Stimulated activated CD4-positive, alpha-beta T cell treated with anti-CD3 and anti-CD28 coated beads, Interleukin-12 subunit alpha, Interleukin-12 subunit beta, amount 100 ng/mL, for 4 hours (primary cell): ENCODE measurements at regions not wholly inside any gene's neighbourhood (a gene's known extent, or its start where the extent isn't known, plus 50 kb on each side); places are given as distances from the start of the nearest gene placed in this dataset.

Source experiments
- DNase-seq: peaks from one replicate; pipeline ENCODE4 v3.0.0-alpha.2; 2020

DNA sequence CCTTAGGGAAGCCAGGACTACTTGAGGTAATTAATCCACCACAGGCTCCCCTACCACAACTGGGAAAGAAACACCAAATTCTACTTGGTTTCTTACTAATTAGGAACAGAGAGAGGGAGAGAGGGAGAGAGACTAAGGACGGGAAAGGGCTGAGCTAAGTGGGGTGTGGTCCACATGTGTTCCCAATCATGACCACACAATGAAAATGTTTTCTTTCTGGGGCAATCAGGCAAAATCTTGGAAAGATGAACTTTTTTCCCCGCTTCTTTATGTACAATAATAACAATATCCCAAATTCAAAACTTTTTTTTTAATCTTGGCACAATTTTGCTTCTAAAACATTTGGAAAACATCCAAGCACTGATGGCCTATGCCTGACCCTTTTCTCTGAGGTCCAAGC, 734.4 kb downstream of the MAFB start:
- DNase-seq = no peak

DNA sequence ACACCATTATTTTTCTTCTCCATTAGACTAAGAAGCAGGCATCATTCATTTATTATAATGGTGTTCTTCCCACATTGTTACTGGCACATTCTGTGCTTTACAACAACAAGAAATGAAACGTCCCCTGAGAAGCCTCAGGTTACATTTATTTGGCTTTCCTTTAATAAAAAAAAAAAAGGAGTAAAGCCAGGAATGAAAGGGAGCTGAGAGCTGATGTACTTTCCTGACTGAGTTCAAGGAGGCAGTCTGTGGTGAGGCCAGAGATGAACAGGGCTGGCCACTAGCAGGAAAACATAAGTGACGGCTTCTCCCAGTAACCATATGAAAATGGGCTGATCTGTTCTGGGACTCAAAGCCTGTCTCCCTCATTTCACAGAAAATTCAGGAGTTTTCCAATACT, 742.1 kb downstream of the MAFB start:
- DNase-seq = no peak

DNA sequence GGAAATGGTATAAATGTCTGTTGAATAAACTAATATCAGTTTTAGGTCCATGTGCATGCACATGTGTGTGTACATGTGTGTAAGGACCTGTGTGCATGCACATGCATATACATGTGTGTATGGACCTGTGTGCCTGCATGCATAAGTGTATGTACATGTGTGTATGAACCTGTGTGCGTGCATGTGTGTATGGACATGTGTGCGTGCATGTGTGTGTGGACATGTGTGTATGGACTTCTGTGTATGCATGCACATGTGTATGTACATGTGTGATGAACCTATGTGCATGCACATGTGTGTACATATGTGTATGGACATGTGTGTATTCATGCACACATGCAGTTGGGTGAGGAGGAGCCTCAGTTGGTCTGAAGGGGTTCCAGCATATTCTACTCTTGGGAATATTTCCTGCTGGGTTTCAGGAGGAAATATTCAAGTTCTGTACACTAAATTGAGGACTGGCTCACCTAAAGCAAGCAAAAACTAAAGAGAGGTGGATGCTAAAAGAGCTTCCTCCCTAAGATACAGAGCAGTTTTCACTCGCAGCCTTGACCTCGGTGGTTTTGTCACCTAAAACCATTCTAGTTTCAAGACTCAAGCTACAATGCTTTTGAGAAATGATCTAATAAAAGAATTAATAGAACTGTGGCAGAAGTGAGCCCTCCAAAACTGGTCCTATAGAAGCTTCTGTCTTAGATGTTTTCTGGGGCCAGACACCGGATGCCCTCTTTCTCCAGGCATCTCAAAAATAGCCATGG, 742.8 kb downstream of the MAFB start:
- DNase-seq = no peak

DNA sequence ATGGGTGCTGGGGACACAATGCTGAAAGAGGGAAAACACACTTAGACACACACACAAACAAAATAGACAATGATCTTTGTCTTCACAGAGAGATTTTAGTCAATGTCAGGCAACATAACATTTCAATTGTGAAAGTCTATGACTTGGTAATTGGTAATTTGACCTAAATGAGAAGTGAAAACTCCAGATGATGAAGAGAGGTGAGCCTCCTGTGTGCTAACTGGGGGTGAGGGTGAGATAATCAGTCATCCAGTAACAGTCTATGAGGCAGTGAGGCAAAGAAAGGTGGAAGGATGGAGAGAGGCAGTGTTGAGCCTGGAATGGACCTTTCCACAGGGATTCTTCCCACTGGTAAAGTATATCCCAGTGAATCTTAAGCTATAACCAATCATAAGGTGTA, 744.2 kb downstream of the MAFB start:
- no peak for DNase-seq

DNA sequence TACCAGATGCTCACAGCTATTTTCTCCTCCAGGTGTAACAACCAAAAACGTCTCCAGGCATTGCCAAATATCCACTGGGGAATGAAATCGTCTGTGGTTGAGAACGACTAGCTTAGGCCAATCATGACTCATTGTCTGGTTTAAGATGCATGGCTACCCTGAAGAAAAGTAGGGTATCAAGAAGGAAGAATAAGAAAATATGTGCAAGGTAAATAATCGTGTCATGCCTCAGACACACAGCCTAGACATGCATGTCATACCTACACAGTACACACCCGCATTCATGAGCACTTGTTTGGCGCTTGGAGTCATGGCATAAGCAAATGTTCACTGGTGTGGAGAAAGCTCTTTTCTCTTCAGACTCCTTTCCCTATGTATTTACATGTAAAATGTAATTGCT, 745.7 kb downstream of the MAFB start:
- DNase-seq = no peak

DNA sequence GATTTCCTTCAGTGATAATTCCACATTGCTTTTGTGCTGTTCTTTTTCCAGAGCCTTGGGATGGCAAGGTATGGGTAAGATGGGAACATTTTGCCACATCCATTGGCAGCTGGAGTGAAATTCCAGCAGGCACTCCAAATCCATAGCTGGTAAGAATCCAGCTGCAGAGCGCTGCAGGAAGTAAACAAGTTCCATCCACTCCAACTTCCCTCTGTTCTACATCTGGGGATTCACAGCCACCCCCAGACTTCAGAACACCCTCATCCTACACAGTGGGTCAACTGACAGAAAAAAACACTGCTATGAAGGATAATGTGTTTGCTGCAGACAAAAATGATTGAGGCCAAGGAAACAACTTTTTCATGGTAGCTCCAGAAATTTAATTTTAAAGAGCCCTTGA, 747.8 kb downstream of the MAFB start:
- DNase-seq = no peak

DNA sequence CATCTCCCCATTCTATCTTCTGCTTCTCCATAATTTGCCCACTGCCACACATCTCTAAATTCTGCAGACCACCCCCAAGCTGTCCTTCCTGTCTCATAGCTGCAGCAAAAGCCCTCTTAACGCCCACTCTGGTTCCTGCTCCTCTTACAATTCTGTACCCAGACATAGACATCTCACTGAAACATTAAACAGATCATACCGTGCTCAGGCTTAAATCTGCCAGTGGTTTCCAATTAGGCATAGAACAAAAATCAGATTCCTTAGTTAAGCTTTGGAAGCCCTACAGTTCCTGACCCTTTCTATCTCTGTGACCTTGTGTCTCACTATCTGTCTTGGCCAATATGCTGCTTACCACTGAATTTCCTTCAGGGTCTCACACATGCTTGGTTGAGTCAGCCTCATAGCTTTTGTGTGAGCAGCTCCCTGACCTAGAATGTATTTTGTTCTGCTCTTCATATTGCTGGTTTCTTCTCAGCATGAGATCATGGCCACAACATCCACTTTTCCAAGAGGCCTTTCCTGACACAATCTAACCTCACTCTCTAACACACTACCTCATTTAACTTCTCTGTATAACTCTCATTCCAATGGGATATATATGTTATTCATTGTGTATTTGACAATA, 749.7 kb downstream of the MAFB start:
- DNase-seq = no peak

DNA sequence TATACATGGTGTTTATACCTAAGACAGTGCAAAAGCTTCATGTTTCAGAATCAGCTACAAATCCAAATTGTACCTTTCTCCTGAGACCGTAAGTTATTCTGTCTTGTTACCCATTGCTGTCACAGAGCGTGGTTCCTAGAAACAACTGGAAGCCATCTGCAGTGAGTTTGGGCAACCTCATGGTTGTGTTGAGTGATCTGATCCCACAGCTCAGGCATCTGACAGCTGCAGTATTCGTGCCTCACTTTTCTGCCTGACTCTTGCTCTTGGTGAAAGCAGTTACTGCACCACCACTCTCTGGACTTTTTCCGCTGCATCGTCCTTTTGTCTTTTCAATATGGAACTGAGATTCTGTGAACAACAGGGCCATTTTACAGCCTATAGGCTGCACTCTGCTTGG, 752.6 kb downstream of the MAFB start:
- DNase-seq = no peak

DNA sequence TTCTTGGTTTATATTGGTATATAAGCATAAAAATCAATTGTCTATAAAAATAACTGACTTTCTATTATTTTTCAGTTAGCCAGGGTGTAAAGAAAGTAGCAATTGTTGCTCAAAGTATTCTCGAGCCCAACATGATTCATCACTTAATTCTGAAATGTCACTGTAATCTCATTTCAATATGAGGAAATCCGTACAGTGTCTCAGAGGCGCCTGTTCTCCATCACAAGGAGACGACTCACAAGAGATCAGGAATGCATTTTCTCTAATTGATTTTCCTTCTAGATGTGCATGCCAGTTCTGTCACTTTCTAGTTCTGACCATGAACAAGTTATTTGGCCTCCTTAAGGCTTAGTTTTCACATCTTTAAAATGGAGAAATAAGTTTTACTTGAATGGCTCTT, 753.1 kb downstream of the MAFB start:
- no peak for DNase-seq

DNA sequence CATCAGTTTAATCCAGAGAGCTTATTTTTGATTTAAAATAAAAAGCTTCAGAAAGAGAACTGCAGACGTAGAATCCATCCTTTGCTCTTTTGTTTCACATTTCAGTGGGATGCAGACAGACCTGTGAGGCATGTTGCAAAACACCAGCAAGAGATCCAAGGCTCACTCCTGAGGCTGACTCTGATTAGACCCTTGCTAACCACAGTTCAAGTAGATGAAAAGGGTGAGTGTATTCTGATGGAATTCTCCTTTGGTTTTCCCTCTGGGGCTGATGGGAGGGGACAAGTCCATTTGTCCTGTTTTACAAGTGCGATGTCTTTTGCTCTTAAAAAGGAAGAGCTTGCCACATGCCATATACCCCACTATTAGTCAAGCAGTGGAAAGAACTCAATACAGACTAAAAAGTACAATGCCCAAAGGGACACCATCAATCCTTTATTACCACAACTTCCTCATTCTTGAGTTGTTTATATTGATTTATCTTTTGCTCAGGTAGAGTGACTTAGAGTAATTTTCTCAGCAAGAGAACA, 772.7 kb downstream of the MAFB start:
- no peak for DNase-seq

DNA sequence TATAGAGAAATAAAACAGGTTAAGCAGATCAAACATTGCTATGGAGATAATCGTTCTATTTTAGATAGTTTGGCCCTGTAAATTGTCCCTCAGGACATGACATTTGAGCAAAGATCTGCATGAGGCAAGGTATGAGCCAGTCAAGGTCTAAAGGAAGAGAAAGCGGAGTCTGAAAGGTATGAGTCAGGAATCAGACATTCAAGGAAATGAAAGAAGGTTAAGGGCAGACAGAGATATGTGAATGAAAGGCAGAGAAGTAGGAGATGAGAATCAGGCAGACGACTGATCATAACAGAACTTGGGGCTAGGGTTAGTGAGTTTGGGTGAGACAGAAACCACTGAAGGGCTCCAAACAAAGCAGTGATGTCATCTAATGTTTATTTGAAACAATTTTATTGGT, 775.8 kb downstream of the MAFB start:
- no peak for DNase-seq

DNA sequence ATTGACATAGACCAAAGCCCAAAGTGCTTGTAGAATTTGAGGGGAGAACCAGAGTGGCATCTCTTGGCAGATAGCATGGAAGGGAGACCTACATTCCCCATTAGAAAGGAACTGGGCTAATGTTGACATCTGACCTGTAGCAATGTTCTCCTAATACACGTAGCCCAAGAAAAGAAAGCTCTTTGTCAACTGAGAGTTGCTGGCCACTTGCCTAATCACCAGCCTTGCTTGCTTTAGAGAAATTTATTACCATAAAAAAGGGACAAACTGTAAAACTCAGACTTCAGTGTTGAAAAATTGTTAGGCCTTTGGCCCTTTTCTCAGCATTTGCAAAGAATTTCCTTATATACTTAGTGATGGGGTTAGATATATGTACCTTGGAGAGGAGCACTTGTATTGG, 777.5 kb downstream of the MAFB start:
- DNase-seq = no peak

DNA sequence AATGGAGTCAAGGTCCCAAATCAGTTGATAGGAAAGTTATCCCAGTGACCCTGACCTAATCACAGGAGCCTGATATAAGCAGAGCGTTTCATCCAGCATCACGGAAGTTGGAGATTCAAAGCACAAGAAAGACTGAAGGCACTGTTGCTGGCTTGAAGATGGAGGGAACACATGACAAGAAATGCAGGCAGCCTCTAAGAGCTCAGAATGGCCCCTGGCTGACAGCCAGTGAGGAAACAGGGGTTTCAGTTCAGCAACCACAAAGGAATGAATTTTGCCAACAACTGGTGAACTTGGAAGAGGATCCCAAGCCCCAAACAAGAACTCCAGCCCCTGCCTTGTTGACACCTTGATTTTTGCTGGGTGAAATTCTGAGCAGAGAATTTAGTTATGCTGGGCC, 778.5 kb downstream of the MAFB start:
- no peak for DNase-seq

DNA sequence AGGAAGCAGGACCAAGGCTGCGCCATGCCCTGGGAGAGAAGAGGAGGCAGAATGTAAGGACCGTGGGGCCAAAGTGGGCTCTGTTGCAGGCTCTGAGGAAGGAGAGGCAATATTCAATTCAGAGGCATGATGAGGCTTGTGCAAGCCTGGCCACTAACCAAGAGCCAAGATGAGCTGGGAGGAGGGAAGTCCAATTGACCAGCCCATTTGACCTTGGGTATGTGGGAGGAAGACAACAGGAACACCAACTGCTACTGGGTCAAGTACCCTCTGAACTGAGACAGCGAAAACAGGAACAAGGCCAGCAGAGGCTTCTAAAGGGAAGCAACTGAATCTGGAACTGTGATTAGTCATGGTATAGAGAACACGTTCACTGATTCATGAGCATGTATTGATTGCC, 779.6 kb downstream of the MAFB start:
- DNase-seq = no peak

DNA sequence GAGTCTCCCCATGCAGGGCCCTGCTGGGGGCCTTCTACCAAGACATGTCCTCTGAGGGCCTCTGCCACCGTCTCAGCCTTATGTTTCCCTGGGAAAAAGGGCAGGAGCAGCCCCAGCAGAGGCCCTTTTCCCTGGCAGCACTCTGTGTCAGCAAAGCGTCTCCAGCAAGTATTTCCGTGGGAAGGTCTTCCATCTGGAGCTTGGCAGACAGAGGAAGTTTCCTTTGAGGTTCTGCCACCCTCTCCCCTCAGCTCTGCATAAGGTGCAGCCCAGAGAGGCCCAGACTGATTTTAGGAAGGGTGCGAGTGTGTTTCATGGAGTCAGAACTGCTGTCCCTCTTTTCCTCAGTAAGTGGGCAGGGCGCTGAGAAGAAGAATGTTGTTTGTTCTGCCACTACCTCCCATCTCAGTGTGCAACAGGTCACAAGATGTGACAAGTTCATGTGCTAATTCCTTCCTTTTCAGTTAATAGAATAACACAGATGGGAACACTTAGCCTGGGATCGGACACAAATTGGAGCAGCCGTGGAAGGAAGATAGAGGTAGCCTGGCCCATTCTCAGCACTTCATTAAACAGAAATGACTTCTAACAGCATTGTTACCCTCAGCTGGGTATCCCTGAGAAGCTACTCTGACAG, 784.4 kb downstream of the MAFB start:
- no peak for DNase-seq

DNA sequence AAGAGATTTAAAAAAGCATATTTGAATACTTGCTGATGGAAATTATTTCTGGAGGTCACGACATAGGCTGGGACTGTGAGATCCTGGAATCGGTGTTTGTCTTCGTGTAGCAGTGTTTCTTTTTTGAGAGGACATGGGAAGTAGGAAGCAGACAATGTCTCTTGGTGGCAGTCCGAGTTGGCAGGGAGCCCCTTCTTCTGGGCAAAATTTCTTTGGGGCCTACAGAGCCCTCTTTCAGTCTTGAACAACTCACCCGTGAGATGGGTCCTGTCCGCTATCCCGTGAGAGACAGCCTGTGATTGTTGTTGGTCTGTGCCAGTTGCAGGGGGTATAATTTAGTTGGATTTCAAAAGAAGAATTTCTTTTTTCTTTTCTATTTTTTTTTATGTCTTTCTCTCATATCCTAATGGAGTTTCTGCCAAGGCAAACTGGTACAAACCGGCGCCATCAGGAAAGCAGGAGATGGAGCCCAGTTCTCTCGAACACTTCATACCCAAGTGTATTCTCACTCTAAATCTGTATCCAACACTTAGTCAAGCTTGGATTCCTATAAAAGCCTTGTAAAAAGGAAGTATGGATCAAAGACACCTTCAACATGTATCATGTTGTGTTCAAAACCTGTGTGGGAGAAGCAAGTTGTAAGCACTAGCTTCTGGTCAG, 785.1 kb downstream of the MAFB start:
- DNase-seq = no peak

DNA sequence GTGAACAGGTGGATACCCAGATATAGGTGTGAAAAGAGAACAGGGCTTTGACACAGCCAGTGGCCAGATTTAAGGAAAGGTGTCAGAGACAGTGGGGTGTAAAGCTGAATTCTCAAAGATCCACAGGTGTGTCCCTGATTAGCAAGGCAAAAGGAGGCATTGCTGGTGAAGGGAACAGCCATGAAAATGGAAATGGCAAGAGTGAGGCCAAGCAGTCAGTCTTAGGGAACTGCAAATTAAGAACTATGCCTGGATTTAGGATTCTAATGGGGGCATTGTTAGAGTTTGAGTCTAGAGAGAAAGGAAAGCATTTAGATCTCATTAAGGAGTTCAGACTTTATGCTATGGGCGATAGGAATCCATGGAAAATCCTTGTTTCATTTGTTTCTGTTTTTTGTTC, 789.2 kb downstream of the MAFB start:
- DNase-seq = no peak

DNA sequence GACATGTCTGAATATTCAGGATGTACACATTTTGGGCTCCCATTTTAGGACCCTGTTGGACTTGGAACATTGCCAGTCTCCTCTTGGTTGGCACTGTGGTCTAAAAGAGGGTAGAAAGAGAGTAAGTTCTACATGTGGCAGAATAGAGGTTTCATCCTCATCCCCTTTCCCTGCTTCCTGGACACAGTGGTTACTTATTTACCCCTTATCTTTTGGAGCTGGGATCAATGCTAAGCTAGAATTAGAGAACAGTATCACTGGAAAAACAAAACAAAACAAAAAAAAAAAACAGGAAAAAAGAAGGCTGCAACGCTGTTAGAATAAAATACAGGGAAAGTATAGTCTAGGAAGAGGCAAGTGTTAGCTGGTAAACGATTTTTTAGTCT, 790.6 kb downstream of the MAFB start:
- no peak for DNase-seq

DNA sequence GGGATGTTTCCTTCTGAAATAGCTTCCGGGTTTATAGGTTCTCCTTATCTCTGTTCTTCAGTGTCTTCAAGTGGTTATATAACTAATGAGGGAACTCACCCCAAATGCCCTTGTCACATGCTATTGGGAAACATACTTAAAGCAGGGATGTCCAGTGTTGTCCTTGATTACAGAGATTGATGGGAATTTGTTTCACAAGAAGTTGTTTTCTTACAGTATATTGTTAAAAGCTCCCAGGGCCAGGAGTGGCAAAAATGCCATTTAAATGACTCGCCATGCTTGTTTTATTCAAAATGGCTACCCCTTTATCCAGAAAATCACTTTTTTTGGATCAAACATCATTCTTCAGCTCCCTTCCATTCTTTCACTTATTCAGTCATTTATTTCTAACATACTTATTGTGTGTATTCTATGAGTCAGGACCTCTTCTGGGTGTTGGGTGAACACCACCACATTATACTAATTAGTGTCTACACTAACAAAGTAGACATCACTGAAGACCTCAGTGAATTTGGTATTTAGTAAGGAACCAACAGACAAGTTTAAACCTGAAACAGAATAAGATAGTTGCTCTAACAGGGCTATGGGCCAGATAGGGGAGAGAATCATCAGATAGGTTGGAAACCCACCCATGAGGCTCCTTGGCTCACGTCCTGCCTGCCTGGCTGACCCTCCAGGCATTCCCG, 791.1 kb downstream of the MAFB start:
- no peak for DNase-seq

DNA sequence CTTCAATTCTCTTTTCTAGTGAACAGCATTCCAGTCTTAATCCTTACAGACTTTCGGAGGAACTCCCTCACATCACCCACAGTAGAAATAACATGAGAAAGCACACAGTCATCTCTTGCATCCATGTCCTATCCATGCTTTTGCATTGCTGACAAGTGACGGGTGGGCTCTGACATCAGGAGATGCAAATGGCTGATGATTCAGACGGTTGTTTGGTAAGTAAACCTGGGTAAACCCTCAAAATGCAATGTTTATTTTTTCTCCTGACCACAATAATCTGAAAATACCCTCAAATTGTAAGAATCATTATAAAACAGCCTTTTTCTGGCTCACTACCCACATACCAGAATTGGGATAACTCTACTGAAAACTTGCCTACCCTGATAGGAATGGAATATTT, 792.0 kb downstream of the MAFB start:
- DNase-seq = no peak

DNA sequence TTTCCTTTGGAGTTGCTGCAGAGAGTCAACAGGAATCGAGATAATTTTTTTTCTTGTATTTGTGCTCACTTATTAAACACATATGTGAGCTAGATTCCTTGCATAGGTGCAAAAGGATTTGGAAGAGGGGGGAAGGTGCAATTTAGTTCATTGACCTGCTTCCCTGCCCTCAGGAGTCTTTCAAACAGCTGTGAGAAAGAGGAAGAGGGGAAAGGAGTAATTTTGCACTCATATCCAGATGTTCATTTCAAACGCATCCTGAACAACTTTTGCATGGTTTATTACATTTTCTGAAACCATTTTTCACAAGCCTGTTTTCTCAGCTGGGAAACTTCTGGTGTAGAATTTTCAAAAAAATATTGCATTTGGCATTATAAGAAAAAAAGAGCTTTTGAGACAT, 795.0 kb downstream of the MAFB start:
- DNase-seq = no peak

DNA sequence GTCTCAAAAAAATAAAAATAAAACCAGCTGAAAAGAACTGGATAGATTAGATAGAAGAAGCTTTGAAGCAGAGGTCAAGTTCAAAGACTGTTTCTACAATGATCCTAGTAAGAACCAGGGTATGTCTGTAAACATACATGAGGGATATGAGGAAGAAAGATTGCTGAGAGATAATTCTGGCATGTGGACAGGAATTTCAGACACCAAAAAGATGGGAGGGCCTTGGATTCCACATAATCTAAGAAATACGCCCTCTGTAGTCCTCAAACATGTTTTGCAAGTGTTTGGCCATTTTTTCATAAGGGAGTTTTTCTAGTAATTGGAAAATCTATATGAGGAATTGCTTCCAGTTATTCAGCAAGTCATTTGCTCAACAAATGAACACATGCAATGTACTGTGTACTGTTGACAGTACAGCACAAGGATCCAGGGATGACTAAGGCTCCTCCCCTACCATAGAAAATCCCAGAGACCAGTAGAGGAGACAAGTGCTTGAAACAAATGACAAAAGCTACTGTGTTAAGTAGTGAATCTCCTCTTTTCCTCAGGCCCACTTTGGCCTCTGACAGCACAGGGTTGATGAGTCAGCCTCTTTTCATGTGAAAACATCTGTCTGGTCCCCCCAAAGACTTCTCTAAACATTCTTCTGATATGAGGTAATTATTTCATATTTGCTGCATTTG, 795.9 kb downstream of the MAFB start:
- DNase-seq = no peak

DNA sequence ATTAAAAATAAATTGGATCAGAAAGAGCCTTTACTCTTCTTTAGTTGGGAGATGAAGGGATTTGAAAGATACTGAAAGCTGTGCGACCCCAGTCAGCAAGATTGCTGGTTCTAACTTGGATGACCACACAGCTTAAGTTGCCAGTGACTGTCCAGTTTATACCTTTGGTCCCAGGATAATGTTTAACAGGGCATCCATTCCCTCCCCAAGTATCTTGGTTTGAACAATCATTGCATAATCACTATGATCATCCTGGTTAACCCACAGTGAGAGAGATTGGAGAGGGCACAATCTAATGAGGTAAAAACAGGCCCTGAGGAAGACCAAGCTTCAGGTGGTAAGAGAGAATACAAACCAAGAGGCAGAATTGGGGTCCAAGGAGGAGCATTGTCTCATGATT, 798.3 kb downstream of the MAFB start:
- no peak for DNase-seq
